IPS-18c (cell line): ENCODE measurements at regions not wholly inside any gene's neighbourhood (a gene's known extent, or its start where the extent isn't known, plus 50 kb on each side); places are given as distances from the start of the nearest gene placed in this dataset.

ENCODE experiments used
- H3K4me3 ChIP-seq: 2 replicates; pipeline ENCODE4 v1.7.0; 2013; ENCODE audit warnings: low read depth, mild to moderate bottlenecking, low read length, moderate library complexity; ENCODE audit not compliant: insufficient read depth
- H3K9me3 ChIP-seq: one replicate; pipeline ENCODE4 v1.6.1; 2013; ENCODE audit warnings: mild to moderate bottlenecking, low read length, moderate library complexity; ENCODE audit not compliant: control insufficient read depth, insufficient read depth

GRCh38 chr1:244952280-244952933 lies 88.1 kb upstream of the HNRNPU start:
- Histone ChIP-seq H3K4me3 (no peak overlapping the region), H3K9me3 (no peaks in the 10 kb centered on the region)

GRCh38 chr1:244948416-244948815 lies 84.1 kb upstream of the HNRNPU start:
- H3K9me3 ChIP-seq, result no peaks in the 10 kb centered on the region
- H3K4me3 ChIP-seq, result no peak overlapping the region

GRCh38 chr1:244945109-244945671 lies 80.8 kb upstream of the HNRNPU start:
- Histone ChIP-seq H3K4me3 (no peak overlapping the region), H3K9me3 (no peaks in the 10 kb centered on the region)

- Histone ChIP-seq H3K9me3 (no peaks in the 10 kb centered on the region), H3K4me3 (no peak overlapping the region)
Observed at GRCh38 chr1:244941121-244941520, 76.8 kb upstream of the HNRNPU start.

GRCh38 chr1:244937099-244937498 lies 72.8 kb upstream of the HNRNPU start:
- Histone ChIP-seq H3K4me3 (no peak overlapping the region), H3K9me3 (no peaks in the 10 kb centered on the region)

GRCh38 chr1:244920911-244921761 lies 56.8 kb upstream of the HNRNPU start:
- no peak overlapping the region for H3K4me3 ChIP-seq
- H3K9me3 ChIP-seq, result no peaks in the 10 kb centered on the region

- Histone ChIP-seq H3K9me3 (no peaks in the 10 kb centered on the region), H3K4me3 (peak overlapping the region; percentile 64)
Observed at GRCh38 chr1:244919320-244920282, 55.3 kb upstream of the HNRNPU start.

- Histone ChIP-seq H3K4me3 (peak overlapping the region; percentile 64), H3K9me3 (no peaks in the 10 kb centered on the region)
Observed at GRCh38 chr1:244918421-244919319, 54.3 kb upstream of the HNRNPU start.

- no peak overlapping the region for H3K4me3 ChIP-seq
Observed at GRCh38 chr1:244917073-244917670, 52.8 kb upstream of the HNRNPU start.

GRCh38 chr1:244915736-244916135 lies 51.4 kb upstream of the HNRNPU start:
- Histone ChIP-seq H3K4me3 (no peak overlapping the region), H3K9me3 (no peaks in the 10 kb centered on the region)

More at GRCh38 chr1:244917073-244917670, 52.8 kb upstream of the HNRNPU start:
- H3K9me3 ChIP-seq, result no peaks in the 10 kb centered on the region

GRCh38 chr1:244914761-244915160 lies 50.4 kb upstream of the HNRNPU start:
- Histone ChIP-seq H3K9me3 (no peaks in the 10 kb centered on the region), H3K4me3 (no peak overlapping the region)
